Parathyroid adenoma (tissue), 2 donors: ENCODE measurements at regions not wholly inside any gene's neighbourhood (a gene's known extent, or its start where the extent isn't known, plus 50 kb on each side); places are given as distances from the start of the nearest gene placed in this dataset.

Experiments
- H2AFZ ChIP-seq: fragments of 300-600 bp; sonication (generic); one replicate; pipeline ENCODE4 v1.7.0; 2017; ENCODE audit warnings: antibody characterized with exemption, mild to moderate bottlenecking
- H3K27ac ChIP-seq: fragments of 300-600 bp; sonication (generic); one replicate; pipeline ENCODE4 v1.7.0; 2017
- H3K27me3 ChIP-seq: fragments of 300-600 bp; sonication (generic); one replicate; pipeline ENCODE4 v1.7.0; 2017; ENCODE audit warnings: low read length; ENCODE audit not compliant: control insufficient read depth, insufficient read depth
- H3K36me3 ChIP-seq: fragments of 300-600 bp; sonication (generic); one replicate; pipeline ENCODE4 v1.7.0; 2017; ENCODE audit warnings: low read length; ENCODE audit not compliant: control insufficient read depth, insufficient read depth
- H3K4me1 ChIP-seq: fragments of 300-600 bp; sonication (generic); one replicate; pipeline ENCODE4 v1.7.0; 2017; ENCODE audit warnings: control low read depth
- H3K4me2 ChIP-seq: fragments of 300-600 bp; sonication (generic); one replicate; pipeline ENCODE4 v1.7.0; 2017; ENCODE audit warnings: low read length
- H3K4me3 ChIP-seq: fragments of 300-600 bp; sonication (generic); one replicate; pipeline ENCODE4 v1.7.0; 2017; ENCODE audit warnings: low read depth, low read length
- H3K79me2 ChIP-seq: fragments of 300-600 bp; sonication (generic); one replicate; pipeline ENCODE4 v1.7.0; 2017; ENCODE audit warnings: control low read depth
- H3K9ac ChIP-seq: fragments of 300-600 bp; sonication (generic); one replicate; pipeline ENCODE4 v1.7.0; 2017; ENCODE audit warnings: mild to moderate bottlenecking
- H3K9me3 ChIP-seq: fragments of 300-600 bp; sonication (generic); one replicate; pipeline ENCODE4 v1.7.0; 2017; ENCODE audit warnings: low read length; ENCODE audit not compliant: control insufficient read depth
- CTCF ChIP-seq: fragments of 300-600 bp; sonication (generic); IDR thresholded peaks from one replicate; pipeline ENCODE4 v1.7.0; 2017; ENCODE audit warnings: antibody characterized with exemption, mild to moderate bottlenecking
- donor health status: primary hyperparathyroidism.

- no peaks in the 10 kb centered on the region for H3K36me3 ChIP-seq
- no peaks in the 10 kb centered on the region for H3K9me3 ChIP-seq
- no peak overlapping the region for H3K27ac ChIP-seq
- H3K4me1 ChIP-seq, result no peaks in the 10 kb centered on the region
- H3K4me3 ChIP-seq, result no peak overlapping the region
- no peak overlapping the region for H2AFZ ChIP-seq
- H3K79me2 ChIP-seq, result no peaks in the 10 kb centered on the region
- no peak overlapping the region for H3K4me2 ChIP-seq
- no peaks in the 10 kb centered on the region for H3K27me3 ChIP-seq
- no peak overlapping the region for H3K9ac ChIP-seq
- no peak for TF ChIP-seq CTCF
Measured at GRCh38 chr1:96509951-96510350, 211.6 kb upstream of the PTBP2 start.

GRCh38 chr1:96510391-96510790 is 211.2 kb upstream of the PTBP2 start:
- H3K4me2 ChIP-seq, result no peak overlapping the region

GRCh38 chr1:96510911-96511310 is 210.7 kb upstream of the PTBP2 start:
- no peak overlapping the region for H3K4me2 ChIP-seq
- H3K4me1 ChIP-seq, result no peaks in the 10 kb centered on the region
- H3K9ac ChIP-seq, result no peak overlapping the region
- no peak overlapping the region for H2AFZ ChIP-seq
- no peaks in the 10 kb centered on the region for H3K36me3 ChIP-seq
- H3K79me2 ChIP-seq, result no peaks in the 10 kb centered on the region
- H3K4me3 ChIP-seq, result no peak overlapping the region
- H3K27me3 ChIP-seq, result no peaks in the 10 kb centered on the region
- no peak overlapping the region for H3K27ac ChIP-seq
- TF ChIP-seq CTCF, result no peak
- no peaks in the 10 kb centered on the region for H3K9me3 ChIP-seq

More at GRCh38 chr1:96510391-96510790, 211.2 kb upstream of the PTBP2 start:
- H2AFZ ChIP-seq, result no peak overlapping the region
- no peaks in the 10 kb centered on the region for H3K4me1 ChIP-seq
- H3K36me3 ChIP-seq, result no peaks in the 10 kb centered on the region
- no peak overlapping the region for H3K9ac ChIP-seq
- no peak overlapping the region for H3K27ac ChIP-seq
- TF ChIP-seq CTCF, result no peak
- H3K9me3 ChIP-seq, result no peaks in the 10 kb centered on the region
- H3K4me3 ChIP-seq, result no peak overlapping the region
- no peaks in the 10 kb centered on the region for H3K27me3 ChIP-seq
- H3K79me2 ChIP-seq, result no peaks in the 10 kb centered on the region

- Histone ChIP-seq H3K79me2 (no peaks in the 10 kb centered on the region), H3K36me3 (no peaks in the 10 kb centered on the region), H3K9ac (no peak overlapping the region), H3K27ac (no peak overlapping the region), H3K4me3 (no peak overlapping the region), H3K27me3 (no peaks in the 10 kb centered on the region), H3K9me3 (no peaks in the 10 kb centered on the region), H2AFZ (no peak overlapping the region), H3K4me1 (no peaks in the 10 kb centered on the region), H3K4me2 (no peak overlapping the region)
- TF ChIP-seq CTCF, result no peak
Measured at GRCh38 chr1:96513136-96513535, 208.4 kb upstream of the PTBP2 start.

- no peaks in the 10 kb centered on the region for H3K27me3 ChIP-seq
- no peak overlapping the region for H3K4me3 ChIP-seq
- no peaks in the 10 kb centered on the region for H3K79me2 ChIP-seq
- H3K4me1 ChIP-seq, result no peaks in the 10 kb centered on the region
- no peaks in the 10 kb centered on the region for H3K9me3 ChIP-seq
- H3K27ac ChIP-seq, result no peak overlapping the region
- no peak overlapping the region for H2AFZ ChIP-seq
- TF ChIP-seq CTCF, result no peak
- H3K4me2 ChIP-seq, result no peak overlapping the region
- no peaks in the 10 kb centered on the region for H3K36me3 ChIP-seq
- no peak overlapping the region for H3K9ac ChIP-seq
Measured at GRCh38 chr1:96515430-96515829, 206.2 kb upstream of the PTBP2 start.
